GM12891 (cell line): ENCODE measurements at regions not wholly inside any gene's neighbourhood (a gene's known extent, or its start where the extent isn't known, plus 50 kb on each side); places are given as distances from the start of the nearest gene placed in this dataset.

Source experiments
- PAX5 ChIP-seq: IDR thresholded peaks from 2 replicates; pipeline ENCODE4 v1.6.1; 2011; ENCODE audit warnings: low read length, moderate library complexity, mild to moderate bottlenecking; ENCODE audit not compliant: insufficient read depth, severe bottlenecking
- POLR2A ChIP-seq: IDR thresholded peaks from 2 replicates; pipeline ENCODE4 v1.6.1; 2011; ENCODE audit warnings: low read depth, low read length, control low read depth
- POLR2AphosphoS5 ChIP-seq: IDR thresholded peaks from 2 replicates; pipeline ENCODE4 v1.6.1; 2011; ENCODE audit warnings: low read depth, low read length, control low read depth
- POU2F2 ChIP-seq: IDR thresholded peaks from 2 replicates; pipeline ENCODE4 v1.6.1; 2011; ENCODE audit warnings: low read depth, mild to moderate bottlenecking, control low read depth, low read length, moderate library complexity
- SPI1 ChIP-seq: IDR thresholded peaks from 2 replicates; pipeline ENCODE4 v1.6.1; 2011; ENCODE audit warnings: low read depth, low read length, control low read depth
- TAF1 ChIP-seq: IDR thresholded peaks from 2 replicates; pipeline ENCODE4 v1.6.1; 2011; ENCODE audit warnings: low read depth, low read length, control low read depth

- TF ChIP-seq POLR2A, result no peak
- no peak for TF ChIP-seq POLR2AphosphoS5
- no peak for TF ChIP-seq SPI1
- TF ChIP-seq TAF1, result no peak
- TF ChIP-seq POU2F2, result no peak
- no peak for TF ChIP-seq PAX5
These were observed 62.9 kb upstream of the CHMP2B start for GRCh38 chr3:87164245-87164644.
